ENCODE measurements at regions not wholly inside any gene's neighbourhood (a gene's known extent, or its start where the extent isn't known, plus 50 kb on each side); places are given as distances from the start of the nearest gene placed in this dataset.
"Not testable (repeated sequence)": the region's sequence is repeated elsewhere in the genome, so short reads cannot be mapped to it uniquely, and the experiment has no call there.

GRCh38 chr12:47481041-47481440, 224.8 kb downstream of the RPAP3 start:
- TF ChIP-seq, protein P1, sequence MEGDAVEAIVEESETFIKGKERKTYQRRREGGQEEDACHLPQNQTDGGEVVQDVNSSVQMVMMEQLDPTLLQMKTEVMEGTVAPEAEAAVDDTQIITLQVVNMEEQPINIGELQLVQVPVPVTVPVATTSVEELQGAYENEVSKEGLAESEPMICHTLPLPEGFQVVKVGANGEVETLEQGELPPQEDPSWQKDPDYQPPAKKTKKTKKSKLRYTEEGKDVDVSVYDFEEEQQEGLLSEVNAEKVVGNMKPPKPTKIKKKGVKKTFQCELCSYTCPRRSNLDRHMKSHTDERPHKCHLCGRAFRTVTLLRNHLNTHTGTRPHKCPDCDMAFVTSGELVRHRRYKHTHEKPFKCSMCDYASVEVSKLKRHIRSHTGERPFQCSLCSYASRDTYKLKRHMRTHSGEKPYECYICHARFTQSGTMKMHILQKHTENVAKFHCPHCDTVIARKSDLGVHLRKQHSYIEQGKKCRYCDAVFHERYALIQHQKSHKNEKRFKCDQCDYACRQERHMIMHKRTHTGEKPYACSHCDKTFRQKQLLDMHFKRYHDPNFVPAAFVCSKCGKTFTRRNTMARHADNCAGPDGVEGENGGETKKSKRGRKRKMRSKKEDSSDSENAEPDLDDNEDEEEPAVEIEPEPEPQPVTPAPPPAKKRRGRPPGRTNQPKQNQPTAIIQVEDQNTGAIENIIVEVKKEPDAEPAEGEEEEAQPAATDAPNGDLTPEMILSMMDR (IDR thresholded peaks at IDR 0.05; ENCODE audit: control extremely low read depth, extremely low read depth, low read depth, missing control alignments): no peak
- DNase-seq (ENCODE audit: extremely low spot score): no peak
- ChIA-PET POLR2A (no interaction called here), CTCF (no interaction called here)

- TF ChIP-seq, protein P1 (IDR thresholded peaks at IDR 0.05; ENCODE audit: control extremely low read depth, extremely low read depth, low read depth, missing control alignments): no peak
- no peak for DNase-seq (ENCODE audit: extremely low spot score)
- POLR2A ChIA-PET: no interaction called here
- CTCF ChIA-PET: no interaction called here
These were observed 227.4 kb downstream of the RPAP3 start for GRCh38 chr12:47478426-47478825.

DNA sequence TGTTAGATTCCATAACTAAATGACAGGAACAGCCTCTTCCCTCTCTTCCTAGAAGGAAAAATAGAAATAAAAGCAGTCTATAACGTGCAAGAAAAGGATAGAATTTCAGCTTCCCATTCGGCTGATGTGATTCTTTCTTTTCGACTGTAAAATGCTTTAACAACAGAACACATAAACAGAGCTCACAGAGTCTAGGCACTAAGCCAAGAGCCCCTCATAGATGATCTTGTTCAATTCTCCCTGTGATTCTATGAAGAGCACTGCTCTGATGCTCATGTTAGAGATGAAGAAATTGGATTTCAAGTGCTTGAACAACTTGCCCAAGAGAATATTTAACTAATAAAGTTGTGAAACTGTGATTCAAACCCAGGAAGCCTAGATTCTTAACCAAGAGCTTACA, 232.7 kb downstream of the RPAP3 start:
- ChIA-PET CTCF (no interaction called here), POLR2A (no interaction called here)
- no peak for DNase-seq (ENCODE audit: extremely low spot score)
- TF ChIP-seq, protein P1 (IDR thresholded peaks at IDR 0.05; ENCODE audit: control extremely low read depth, extremely low read depth, low read depth, missing control alignments): no peak

- CTCF ChIA-PET; DNase-seq (ENCODE audit: extremely low spot score); POLR2A ChIA-PET: not testable (repeated sequence)
These were observed 235.5 kb downstream of the RPAP3 start for GRCh38 chr12:47470349-47470748.

DNA sequence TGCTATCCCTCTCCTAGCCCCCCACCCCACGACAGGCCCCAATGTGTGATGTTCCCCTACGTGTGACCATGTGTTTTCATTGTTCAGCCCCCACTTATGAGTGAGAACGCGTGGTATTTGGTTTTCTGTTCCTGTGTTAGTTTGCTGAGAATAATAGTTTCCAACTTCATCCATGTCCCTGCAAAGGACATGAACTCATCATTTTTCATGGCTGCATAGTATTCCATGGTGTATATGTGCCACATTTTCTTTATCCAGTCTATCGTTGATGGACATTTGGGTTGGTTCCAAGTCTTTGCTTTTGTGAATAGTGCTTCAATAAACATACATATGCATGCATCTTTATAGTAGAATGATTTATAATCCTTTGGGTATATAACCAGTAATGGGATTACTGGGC, 241.9 kb downstream of the RPAP3 start:
- POLR2A ChIA-PET; DNase-seq (ENCODE audit: extremely low spot score); CTCF ChIA-PET: not testable (repeated sequence)

- DNase-seq (ENCODE audit: extremely low spot score): no peak
- ChIA-PET CTCF (interaction anchor here (1.0 kb wide), 1 partner anchor 32 kb away, joined by 3 read pairs; no protein-coding TSS in a partner anchor), POLR2A (no interaction called here)
- TF ChIP-seq, protein P1 (IDR thresholded peaks at IDR 0.05; ENCODE audit: control extremely low read depth, extremely low read depth, low read depth, missing control alignments): no peak
These were observed 247.6 kb downstream of the RPAP3 start for GRCh38 chr12:47458279-47458678.

- POLR2A ChIA-PET: no interaction called here
These were observed 256.0 kb downstream of the RPAP3 start for GRCh38 chr12:47449797-47450196.

DNA sequence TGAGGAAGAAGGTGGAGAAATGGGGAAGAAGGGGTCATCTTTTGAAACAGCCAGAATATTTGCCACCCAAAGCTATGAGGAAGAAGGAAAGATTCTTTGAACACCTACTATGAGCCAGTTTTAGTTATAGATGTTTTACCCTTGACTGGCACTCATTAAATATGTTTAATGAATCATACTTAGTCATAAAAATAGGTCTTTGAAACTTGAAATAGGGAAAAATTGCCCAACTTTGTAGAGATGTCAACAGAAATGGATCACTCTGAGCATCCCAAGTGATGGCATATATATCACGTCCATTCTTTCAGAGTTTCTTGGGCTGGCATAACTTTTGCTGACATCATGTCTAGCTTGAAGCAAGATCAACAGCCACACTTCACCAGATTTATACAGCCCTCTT, 263.5 kb downstream of the RPAP3 start:
- TF ChIP-seq, protein P1 (IDR thresholded peaks at IDR 0.05; ENCODE audit: control extremely low read depth, extremely low read depth, low read depth, missing control alignments): no peak
- ChIA-PET POLR2A (no interaction called here), CTCF (no interaction called here)
- DNase-seq (ENCODE audit: extremely low spot score): no peak

More at GRCh38 chr12:47449797-47450196, 256.0 kb downstream of the RPAP3 start:
- CTCF ChIA-PET: no interaction called here
- DNase-seq (ENCODE audit: extremely low spot score): no peak
- TF ChIP-seq, protein P1 (IDR thresholded peaks at IDR 0.05; ENCODE audit: control extremely low read depth, extremely low read depth, low read depth, missing control alignments): no peak
